ENCODE measurements at regions not wholly inside any gene's neighbourhood (a gene's known extent, or its start where the extent isn't known, plus 50 kb on each side); places are given as distances from the start of the nearest gene placed in this dataset.

GRCh38 chr5:85049020-85049419 is 664.3 kb upstream of the EDIL3 start:
- Histone ChIP-seq H3K79me2 (ENCODE audit: insufficient read depth, low read length) (no peaks in the 10 kb centered on the region), H2AFZ (ENCODE audit: low read length) (no peak overlapping the region), H3K27me3 (ENCODE audit: control insufficient read depth in 1 of 2, insufficient read depth in 2 of 2, low read length in 2 of 2) (no peaks in the 10 kb centered on the region; a peak in 1 of 5 replicates), H4K20me1 (ENCODE audit: insufficient read depth, low read length) (no peaks in the 10 kb centered on the region), H3K9me3 (ENCODE audit: low read length) (no peaks in the 10 kb centered on the region), H3K36me3 (replicated peaks in 1 of 2; ENCODE audit: control insufficient read depth in 1 of 2, insufficient read depth in 2 of 2, low read length in 2 of 2) (no peaks in the 10 kb centered on the region), H3K4me1 (ENCODE audit: insufficient read depth, low read length) (no peaks in the 10 kb centered on the region), H3K4me2 (ENCODE audit: low read depth, low read length) (no peak overlapping the region), H3K9ac (ENCODE audit: insufficient read depth, low read depth, low read length) (no peak overlapping the region), H3K4me3 (replicated peaks in 1 of 3; ENCODE audit: insufficient read depth in 1 of 3, low read depth in 2 of 3, low read length in 3 of 3) (no peak overlapping the region), H3K27ac (ENCODE audit: extremely low read length, insufficient read depth, low read length) (no peak overlapping the region)
- in situ Hi-C loops (cut with HindIII; ENCODE audit: extremely low pct_ligation_motif_present, low pct_unique_long_range_greater_than_20kb) (loop anchor here (25.0 kb wide), 1 partner anchor 1337 kb away; the partner anchor contains the start of gene HAPLN1), intact Hi-C loops (cut with micrococcal nuclease; ENCODE audit: unreplicated experiment) (no loop called here)
- ChIA-PET CTCF (ENCODE audit: low intra/inter-chr PET ratio, low total read pairs) (no interaction called here), POLR2A (no interaction called here)
- FAIRE-seq: no peak
- peak; percentile 4 for DNase-seq (ENCODE audit: low spot score)
- no peak for TF ChIP-seq MTA3 (CRISPR knock-in tag; IDR thresholded peaks at IDR 0.05)
- peak; percentile 45 for TF ChIP-seq CTCF (CRISPR knock-in tag; IDR thresholded peaks at IDR 0.05)
- peak; percentile 44 for TF ChIP-seq STAG1 (CRISPR knock-in tag; IDR thresholded peaks at IDR 0.05)
- peak; percentile 89 for ATAC-seq
- BruUV-seq (replicated peaks): no TSS peak
- 8% methylated on average over 1 of the region's 1 CpG for WGBS (ENCODE audit: low lambda C conversion rate)

GRCh38 chr5:85052826-85053225 is 668.1 kb upstream of the EDIL3 start:
- WGBS (ENCODE audit: low lambda C conversion rate): 12% methylated on average over 3 of the region's 3 CpGs
- Histone ChIP-seq H4K20me1 (ENCODE audit: insufficient read depth, low read length) (no peaks in the 10 kb centered on the region), H3K9ac (ENCODE audit: insufficient read depth, low read depth, low read length) (no peak overlapping the region), H2AFZ (ENCODE audit: low read length) (no peak overlapping the region), H3K4me2 (ENCODE audit: low read depth, low read length) (no peak overlapping the region), H3K4me1 (ENCODE audit: insufficient read depth, low read length) (no peaks in the 10 kb centered on the region), H3K79me2 (ENCODE audit: insufficient read depth, low read length) (no peaks in the 10 kb centered on the region), H3K9me3 (ENCODE audit: low read length) (no peaks in the 10 kb centered on the region), H3K4me3 (replicated peaks in 1 of 3; ENCODE audit: insufficient read depth in 1 of 3, low read depth in 2 of 3, low read length in 3 of 3) (no peak overlapping the region), H3K27me3 (ENCODE audit: control insufficient read depth in 1 of 2, insufficient read depth in 2 of 2, low read length in 2 of 2) (no peaks in the 10 kb centered on the region; a peak in 1 of 5 replicates), H3K27ac (ENCODE audit: extremely low read length, insufficient read depth, low read length) (no peak overlapping the region), H3K36me3 (replicated peaks in 1 of 2; ENCODE audit: control insufficient read depth in 1 of 2, insufficient read depth in 2 of 2, low read length in 2 of 2) (no peaks in the 10 kb centered on the region)
- ChIA-PET CTCF (ENCODE audit: low intra/inter-chr PET ratio, low total read pairs) (no interaction called here), POLR2A (no interaction called here)
- DNase-seq (ENCODE audit: low spot score) (no peak), FAIRE-seq (no peak), ATAC-seq (no peak)
- TF ChIP-seq ZFP36L2 (CRISPR knock-in tag; IDR thresholded peaks at IDR 0.05): no peak
- no peak for TF ChIP-seq NFE2L1 (CRISPR knock-in tag; IDR thresholded peaks at IDR 0.05; ENCODE audit: borderline replicate concordance)
- TF ChIP-seq NFIC (IDR thresholded peaks at IDR 0.05; ENCODE audit: low read length): no peak
- no peak for TF ChIP-seq PRDM4 (CRISPR knock-in tag; IDR thresholded peaks at IDR 0.05; ENCODE audit: borderline replicate concordance)
- no peak for TF ChIP-seq RCOR2 (CRISPR knock-in tag; IDR thresholded peaks at IDR 0.05)
- no peak for TF ChIP-seq ZNF589 (CRISPR knock-in tag; conservative IDR thresholded peaks at IDR 0.05)
- TF ChIP-seq NFYC (CRISPR knock-in tag; IDR thresholded peaks at IDR 0.05): no peak
- TF ChIP-seq MZF1 (CRISPR knock-in tag; IDR thresholded peaks at IDR 0.05; ENCODE audit: borderline replicate concordance): no peak
- BruUV-seq (replicated peaks): no TSS peak
- in situ Hi-C loops (cut with HindIII; ENCODE audit: extremely low pct_ligation_motif_present, low pct_unique_long_range_greater_than_20kb): no loop called here
- intact Hi-C loops (cut with micrococcal nuclease; ENCODE audit: unreplicated experiment): no loop called here

Measured in HepG2 (cell line).